H1 (cell line): ENCODE measurements at regions not wholly inside any gene's neighbourhood (a gene's known extent, or its start where the extent isn't known, plus 50 kb on each side); places are given as distances from the start of the nearest gene placed in this dataset.

Source experiments
- CHD2 ChIP-seq: IDR thresholded peaks from 2 replicates; pipeline ENCODE4 v1.6.1; 2012; ENCODE audit warnings: low read length, improper control_type of control experiment
- CHD7 ChIP-seq: fragments of 300-600 bp; sonication (generic); IDR thresholded peaks from 2 replicates; pipeline ENCODE4 v1.7.1; 2012; ENCODE audit warnings: low read length, moderate library complexity, mild to moderate bottlenecking, inconsistent platforms; ENCODE audit not compliant: insufficient replicate concordance
- KDM4A ChIP-seq: IDR thresholded peaks from one replicate; pipeline ENCODE4 v1.7.1; 2012; ENCODE audit warnings: low read depth, mild to moderate bottlenecking, moderate library complexity, low read length, inconsistent platforms; ENCODE audit not compliant: severe bottlenecking
- POU5F1 ChIP-seq: IDR thresholded peaks from 2 replicates; pipeline ENCODE4 v1.6.1; 2011; ENCODE audit warnings: low read depth, mild to moderate bottlenecking, low read length, moderate library complexity
- RAD21 ChIP-seq, 2 experiments: IDR thresholded peaks in 1 of 2; conservative IDR thresholded peaks in 1 of 2; 2 replicates each; pipeline ENCODE4 v1.6.1; 2011; ENCODE audit warnings: low read depth in 2 of 2, low read length in 2 of 2, improper control_type of control experiment in 1 of 2, inconsistent platforms in 1 of 2, mild to moderate bottlenecking in 1 of 2, moderate library complexity in 1 of 2
- SAP30 ChIP-seq: fragments of 300-600 bp; sonication (generic); IDR thresholded peaks from 2 replicates; pipeline ENCODE4 v1.7.1; 2012; ENCODE audit warnings: low read length, moderate library complexity, mild to moderate bottlenecking, inconsistent platforms; ENCODE audit not compliant: insufficient read depth, insufficient replicate concordance
- SUZ12 ChIP-seq: fragments of 200-600 bp; sonication (generic); IDR thresholded peaks from 2 replicates; pipeline ENCODE4 v1.6.1; 2012; ENCODE audit warnings: mild to moderate bottlenecking, inconsistent platforms, low read length, moderate library complexity, mixed read lengths

GRCh38 chrX:10023821-10024220 is 56.7 kb downstream of the CLDN34 start (continued):
- TF ChIP-seq CHD7: no peak
- TF ChIP-seq RAD21 (IDR thresholded peaks at IDR 0.05 in 1 of 2, conservative IDR thresholded peaks at IDR 0.05 in 1 of 2; ENCODE audit: low read depth in 2 of 2, low read length in 2 of 2): no peak
- TF ChIP-seq SUZ12: no peak
- no peak for TF ChIP-seq CHD2
- no peak for TF ChIP-seq SAP30
- TF ChIP-seq KDM4A: no peak
- no peak for TF ChIP-seq POU5F1
